ENCODE measurements at regions not wholly inside any gene's neighbourhood (a gene's known extent, or its start where the extent isn't known, plus 50 kb on each side); places are given as distances from the start of the nearest gene placed in this dataset.

DNA sequence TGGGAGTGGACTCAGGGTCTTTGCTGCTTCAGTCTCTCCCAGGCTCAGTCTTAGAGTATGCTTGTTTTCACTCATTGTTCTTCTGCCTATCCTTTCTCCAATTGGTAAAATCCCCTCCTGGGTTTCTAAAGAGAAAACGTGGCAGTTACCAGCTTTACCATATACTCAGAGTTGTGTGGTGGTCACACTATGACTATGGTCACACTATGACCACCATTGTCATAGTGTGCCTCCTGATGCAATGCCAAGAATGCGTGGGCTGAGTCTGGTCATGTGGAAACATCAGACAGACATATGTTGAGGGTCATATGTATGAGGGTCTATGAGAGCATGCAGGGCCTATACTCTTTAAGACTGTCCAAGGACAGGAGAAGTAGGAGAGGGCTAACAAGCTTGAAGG, 326.5 kb upstream of the PRR16 start:
- no peaks in the 10 kb centered on the region for H3K79me2 ChIP-seq (ENCODE audit: insufficient read depth, low read length)
- no peaks in the 10 kb centered on the region for H4K20me1 ChIP-seq (ENCODE audit: insufficient read depth, low read length)
- no peaks in the 10 kb centered on the region for H3K9me3 ChIP-seq (ENCODE audit: low read depth, low read length)
- H3K4me2 ChIP-seq (ENCODE audit: insufficient read depth, low read length), result no peak overlapping the region
- H3K27ac ChIP-seq (ENCODE audit: low read depth, low read length), result no peak overlapping the region
- H3K27me3 ChIP-seq (ENCODE audit: insufficient read depth, low read length), result no peaks in the 10 kb centered on the region
- TF ChIP-seq CTCF (IDR thresholded peaks at IDR 0.05; ENCODE audit: extremely low read depth, low read depth, low read length), result no peak
- DNase-seq (ENCODE audit: insufficient read length, low spot score, missing footprints), result no peak
- H2AFZ ChIP-seq (ENCODE audit: low read length), result no peak overlapping the region
- no peaks in the 10 kb centered on the region for H3K4me1 ChIP-seq (ENCODE audit: insufficient read depth, low read length)
- no peaks in the 10 kb centered on the region for H3K36me3 ChIP-seq (ENCODE audit: insufficient read depth, low read length)
- H3K4me3 ChIP-seq (ENCODE audit: insufficient read depth, low read length), result no peak overlapping the region

DNA sequence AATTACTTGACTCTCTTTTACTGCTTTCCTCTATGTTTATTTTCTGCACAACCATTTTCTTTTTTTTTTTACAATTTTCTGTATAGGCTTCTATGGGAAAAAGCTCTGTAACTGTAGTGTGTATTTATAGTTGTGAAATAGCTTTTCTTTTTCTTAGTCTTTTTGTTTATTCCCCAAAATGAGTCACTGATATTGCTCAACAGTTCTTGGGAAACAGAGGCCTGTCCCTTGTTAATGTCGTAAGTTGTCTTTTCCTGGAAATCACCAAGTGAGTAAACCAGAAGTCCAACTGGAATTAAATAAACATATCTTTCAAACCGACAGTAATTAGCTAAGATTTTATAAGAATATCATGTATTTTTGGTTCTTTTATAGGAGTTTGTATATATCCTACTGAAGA, 325.1 kb upstream of the PRR16 start:
- no peaks in the 10 kb centered on the region for H3K79me2 ChIP-seq (ENCODE audit: insufficient read depth, low read length)
- no peak for TF ChIP-seq CTCF (IDR thresholded peaks at IDR 0.05; ENCODE audit: extremely low read depth, low read depth, low read length)
- H4K20me1 ChIP-seq (ENCODE audit: insufficient read depth, low read length), result no peaks in the 10 kb centered on the region
- no peak overlapping the region for H3K4me2 ChIP-seq (ENCODE audit: insufficient read depth, low read length)
- H3K27ac ChIP-seq (ENCODE audit: low read depth, low read length), result peak overlapping the region; percentile 20
- H3K9me3 ChIP-seq (ENCODE audit: low read depth, low read length), result no peaks in the 10 kb centered on the region
- no peaks in the 10 kb centered on the region for H3K27me3 ChIP-seq (ENCODE audit: insufficient read depth, low read length)
- H3K4me1 ChIP-seq (ENCODE audit: insufficient read depth, low read length), result no peaks in the 10 kb centered on the region
- DNase-seq (ENCODE audit: insufficient read length, low spot score, missing footprints), result peak; percentile 69
- no peaks in the 10 kb centered on the region for H3K36me3 ChIP-seq (ENCODE audit: insufficient read depth, low read length)
- no peak overlapping the region for H3K4me3 ChIP-seq (ENCODE audit: insufficient read depth, low read length)
- no peak overlapping the region for H2AFZ ChIP-seq (ENCODE audit: low read length)

GRCh38 chr5:120140501-120140900, 323.6 kb upstream of the PRR16 start:
- H3K27me3 ChIP-seq (ENCODE audit: insufficient read depth, low read length), result no peaks in the 10 kb centered on the region
- H2AFZ ChIP-seq (ENCODE audit: low read length), result no peak overlapping the region
- no peaks in the 10 kb centered on the region for H3K4me1 ChIP-seq (ENCODE audit: insufficient read depth, low read length)
- no peaks in the 10 kb centered on the region for H3K36me3 ChIP-seq (ENCODE audit: insufficient read depth, low read length)
- H3K4me3 ChIP-seq (ENCODE audit: insufficient read depth, low read length), result no peak overlapping the region
- no peak overlapping the region for H3K4me2 ChIP-seq (ENCODE audit: insufficient read depth, low read length)
- DNase-seq (ENCODE audit: insufficient read length, low spot score, missing footprints), result no peak
- peaks cover 3% of the 10 kb centered on the region for H3K9me3 ChIP-seq (ENCODE audit: low read depth, low read length)
- no peaks in the 10 kb centered on the region for H3K79me2 ChIP-seq (ENCODE audit: insufficient read depth, low read length)
- TF ChIP-seq CTCF (IDR thresholded peaks at IDR 0.05; ENCODE audit: extremely low read depth, low read depth, low read length), result no peak
- no peak overlapping the region for H3K27ac ChIP-seq (ENCODE audit: low read depth, low read length)
- H4K20me1 ChIP-seq (ENCODE audit: insufficient read depth, low read length), result no peaks in the 10 kb centered on the region

- Histone ChIP-seq H3K27me3 (ENCODE audit: insufficient read depth, low read length) (no peaks in the 10 kb centered on the region), H3K27ac (ENCODE audit: low read depth, low read length) (no peak overlapping the region), H3K4me3 (ENCODE audit: insufficient read depth, low read length) (no peak overlapping the region), H3K79me2 (ENCODE audit: insufficient read depth, low read length) (no peaks in the 10 kb centered on the region), H3K4me1 (ENCODE audit: insufficient read depth, low read length) (no peaks in the 10 kb centered on the region), H4K20me1 (ENCODE audit: insufficient read depth, low read length) (no peaks in the 10 kb centered on the region), H3K36me3 (ENCODE audit: insufficient read depth, low read length) (no peaks in the 10 kb centered on the region), H3K4me2 (ENCODE audit: insufficient read depth, low read length) (no peak overlapping the region), H3K9me3 (ENCODE audit: low read depth, low read length) (peaks cover 3% of the 10 kb centered on the region), H2AFZ (ENCODE audit: low read length) (no peak overlapping the region)
- no peak for TF ChIP-seq CTCF (IDR thresholded peaks at IDR 0.05; ENCODE audit: extremely low read depth, low read depth, low read length)
- DNase-seq (ENCODE audit: insufficient read length, low spot score, missing footprints), result no peak
Measured at GRCh38 chr5:120141076-120141475, 323.0 kb upstream of the PRR16 start.
